DMS79 (cell line): ENCODE measurements at regions not wholly inside any gene's neighbourhood (a gene's known extent, or its start where the extent isn't known, plus 50 kb on each side); places are given as distances from the start of the nearest gene placed in this dataset.
A peak's percentile ranks its signal among the peaks of the same experiment; 100 is the strongest.

Experiments
- DNase-seq: peaks from one replicate; lab custom pipeline; 2025; lab: John Stamatoyannopoulos, UW

- no peak for DNase-seq
Measured at GRCh38 chr7:131109011-131109758, 218.5 kb upstream of the MKLN1 start.

GRCh38 chr7:131109759-131110296, 217.8 kb upstream of the MKLN1 start:
- DNase-seq = peak; percentile 30

GRCh38 chr7:131110297-131111080, 217.2 kb upstream of the MKLN1 start:
- no peak for DNase-seq

- DNase-seq = no peak
Measured at GRCh38 chr7:131111081-131111576, 216.5 kb upstream of the MKLN1 start.

- no peak for DNase-seq
Measured at GRCh38 chr7:131111792-131112191, 215.9 kb upstream of the MKLN1 start.

GRCh38 chr7:131112431-131112830, 215.2 kb upstream of the MKLN1 start:
- no peak for DNase-seq

GRCh38 chr7:131115340-131115739, 212.3 kb upstream of the MKLN1 start:
- no peak for DNase-seq

GRCh38 chr7:131117439-131117838, 210.2 kb upstream of the MKLN1 start:
- DNase-seq = no peak

- DNase-seq = no peak
Measured at GRCh38 chr7:131119381-131119780, 208.3 kb upstream of the MKLN1 start.

- DNase-seq = no peak
Measured at GRCh38 chr7:131122394-131122793, 205.3 kb upstream of the MKLN1 start.

- DNase-seq = no peak
Measured at GRCh38 chr7:131124001-131124629, 203.6 kb upstream of the MKLN1 start.

GRCh38 chr7:131124867-131125266, 202.8 kb upstream of the MKLN1 start:
- no peak for DNase-seq

GRCh38 chr7:131130324-131130723, 197.4 kb upstream of the MKLN1 start:
- DNase-seq = no peak

- no peak for DNase-seq
Measured at GRCh38 chr7:131131012-131131745, 196.5 kb upstream of the MKLN1 start.

- DNase-seq = no peak
Measured at GRCh38 chr7:131131746-131132431, 195.8 kb upstream of the MKLN1 start.

- DNase-seq = no peak
Measured at GRCh38 chr7:131139462-131139861, 188.2 kb upstream of the MKLN1 start.

- no peak for DNase-seq
Measured at GRCh38 chr7:131141443-131141967, 186.2 kb upstream of the MKLN1 start.

GRCh38 chr7:131143869-131144268, 183.8 kb upstream of the MKLN1 start:
- DNase-seq = no peak

- no peak for DNase-seq
Measured at GRCh38 chr7:131145026-131145425, 182.7 kb upstream of the MKLN1 start.

- no peak for DNase-seq
Measured at GRCh38 chr7:131145770-131146169, 181.9 kb upstream of the MKLN1 start.

- no peak for DNase-seq
Measured at GRCh38 chr7:131147604-131148003, 180.1 kb upstream of the MKLN1 start.
